Prostate gland (tissue), 2 donors: ENCODE measurements at regions not wholly inside any gene's neighbourhood (a gene's known extent, or its start where the extent isn't known, plus 50 kb on each side); places are given as distances from the start of the nearest gene placed in this dataset.

Experiments used
- POLR2A ChIP-seq: fragments of 450-650 bp; IDR thresholded peaks from one replicate; pipeline ENCODE4 v1.6.1; 2016; ENCODE audit warnings: antibody characterized with exemption, mild to moderate bottlenecking
- POLR2AphosphoS5 ChIP-seq: sonication (generic); formaldehyde crosslinking; IDR thresholded peaks from one replicate; pipeline ENCODE4 v1.6.1; 2017; ENCODE audit warnings: antibody characterized with exemption
- TF ChIP-seq, protein P1 (sequence below), 4 experiments: fragments of 200-600 bp in 2 of 4; fragments of 450-650 bp in 2 of 4; sonication (generic) in 2 of 4; IDR thresholded peaks; 1 replicate in 3 of 4; 2 replicates in 1 of 4; pipeline ENCODE4 v1.5.1; 2016 to 2019; ENCODE audit warnings: antibody characterized with exemption in 4 of 4, mild to moderate bottlenecking in 2 of 4, moderate library complexity in 2 of 4

- TF ChIP-seq POLR2AphosphoS5 (no peak), POLR2A (no peak)
- TF ChIP-seq, protein P1, sequence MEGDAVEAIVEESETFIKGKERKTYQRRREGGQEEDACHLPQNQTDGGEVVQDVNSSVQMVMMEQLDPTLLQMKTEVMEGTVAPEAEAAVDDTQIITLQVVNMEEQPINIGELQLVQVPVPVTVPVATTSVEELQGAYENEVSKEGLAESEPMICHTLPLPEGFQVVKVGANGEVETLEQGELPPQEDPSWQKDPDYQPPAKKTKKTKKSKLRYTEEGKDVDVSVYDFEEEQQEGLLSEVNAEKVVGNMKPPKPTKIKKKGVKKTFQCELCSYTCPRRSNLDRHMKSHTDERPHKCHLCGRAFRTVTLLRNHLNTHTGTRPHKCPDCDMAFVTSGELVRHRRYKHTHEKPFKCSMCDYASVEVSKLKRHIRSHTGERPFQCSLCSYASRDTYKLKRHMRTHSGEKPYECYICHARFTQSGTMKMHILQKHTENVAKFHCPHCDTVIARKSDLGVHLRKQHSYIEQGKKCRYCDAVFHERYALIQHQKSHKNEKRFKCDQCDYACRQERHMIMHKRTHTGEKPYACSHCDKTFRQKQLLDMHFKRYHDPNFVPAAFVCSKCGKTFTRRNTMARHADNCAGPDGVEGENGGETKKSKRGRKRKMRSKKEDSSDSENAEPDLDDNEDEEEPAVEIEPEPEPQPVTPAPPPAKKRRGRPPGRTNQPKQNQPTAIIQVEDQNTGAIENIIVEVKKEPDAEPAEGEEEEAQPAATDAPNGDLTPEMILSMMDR (IDR thresholded peaks at IDR 0.05) = no peak
These were observed 86.2 kb downstream of the PSAT1 start for GRCh38 chr9:78383130-78383529.
